ENCODE measurements at regions not wholly inside any gene's neighbourhood (a gene's known extent, or its start where the extent isn't known, plus 50 kb on each side); places are given as distances from the start of the nearest gene placed in this dataset.

- no peak for DNase-seq (ENCODE audit: insufficient read length, low spot score, missing footprints)
- Histone ChIP-seq H3K4me3 (ENCODE audit: insufficient read depth, low read length) (no peak overlapping the region), H3K36me3 (ENCODE audit: insufficient read depth, low read length) (no peaks in the 10 kb centered on the region), H3K27me3 (ENCODE audit: insufficient read depth, low read length) (no peaks in the 10 kb centered on the region), H4K20me1 (ENCODE audit: insufficient read depth, low read length) (no peaks in the 10 kb centered on the region), H3K9me3 (ENCODE audit: low read depth, low read length) (no peaks in the 10 kb centered on the region), H3K4me2 (ENCODE audit: insufficient read depth, low read length) (no peak overlapping the region), H3K79me2 (ENCODE audit: insufficient read depth, low read length) (no peaks in the 10 kb centered on the region), H3K4me1 (ENCODE audit: insufficient read depth, low read length) (no peaks in the 10 kb centered on the region), H2AFZ (ENCODE audit: low read length) (no peak overlapping the region), H3K27ac (ENCODE audit: low read depth, low read length) (no peak overlapping the region)
- TF ChIP-seq CTCF (IDR thresholded peaks at IDR 0.05; ENCODE audit: extremely low read depth, low read depth, low read length) = no peak
These were observed 112.8 kb downstream of the SAMD5 start for GRCh38 chr6:147621263-147621662.

GRCh38 chr6:147621961-147622360, 113.5 kb downstream of the SAMD5 start:
- DNase-seq (ENCODE audit: insufficient read length, low spot score, missing footprints) = no peak
- H3K4me1 ChIP-seq (ENCODE audit: insufficient read depth, low read length) = no peaks in the 10 kb centered on the region

GRCh38 chr6:147624946-147625515, 116.5 kb downstream of the SAMD5 start:
- TF ChIP-seq CTCF (IDR thresholded peaks at IDR 0.05; ENCODE audit: extremely low read depth, low read depth, low read length) = no peak
- Histone ChIP-seq H3K27me3 (ENCODE audit: insufficient read depth, low read length) (no peaks in the 10 kb centered on the region), H3K79me2 (ENCODE audit: insufficient read depth, low read length) (no peaks in the 10 kb centered on the region), H3K9me3 (ENCODE audit: low read depth, low read length) (no peaks in the 10 kb centered on the region), H2AFZ (ENCODE audit: low read length) (no peak overlapping the region), H3K4me1 (ENCODE audit: insufficient read depth, low read length) (no peaks in the 10 kb centered on the region), H3K36me3 (ENCODE audit: insufficient read depth, low read length) (no peaks in the 10 kb centered on the region), H3K4me3 (ENCODE audit: insufficient read depth, low read length) (no peak overlapping the region), H3K4me2 (ENCODE audit: insufficient read depth, low read length) (no peak overlapping the region), H4K20me1 (ENCODE audit: insufficient read depth, low read length) (no peaks in the 10 kb centered on the region), H3K27ac (ENCODE audit: low read depth, low read length) (no peak overlapping the region)
- DNase-seq (ENCODE audit: insufficient read length, low spot score, missing footprints) = no peak

More at GRCh38 chr6:147621961-147622360, 113.5 kb downstream of the SAMD5 start:
- TF ChIP-seq CTCF (IDR thresholded peaks at IDR 0.05; ENCODE audit: extremely low read depth, low read depth, low read length) = no peak
- Histone ChIP-seq H3K27me3 (ENCODE audit: insufficient read depth, low read length) (no peaks in the 10 kb centered on the region), H3K4me2 (ENCODE audit: insufficient read depth, low read length) (no peak overlapping the region), H3K27ac (ENCODE audit: low read depth, low read length) (no peak overlapping the region), H3K79me2 (ENCODE audit: insufficient read depth, low read length) (no peaks in the 10 kb centered on the region), H3K36me3 (ENCODE audit: insufficient read depth, low read length) (no peaks in the 10 kb centered on the region), H2AFZ (ENCODE audit: low read length) (no peak overlapping the region), H4K20me1 (ENCODE audit: insufficient read depth, low read length) (no peaks in the 10 kb centered on the region), H3K9me3 (ENCODE audit: low read depth, low read length) (no peaks in the 10 kb centered on the region), H3K4me3 (ENCODE audit: insufficient read depth, low read length) (no peak overlapping the region)

GRCh38 chr6:147625946-147626345, 117.5 kb downstream of the SAMD5 start:
- no peak for TF ChIP-seq CTCF (IDR thresholded peaks at IDR 0.05; ENCODE audit: extremely low read depth, low read depth, low read length)
- Histone ChIP-seq H2AFZ (ENCODE audit: low read length) (no peak overlapping the region), H3K27ac (ENCODE audit: low read depth, low read length) (no peak overlapping the region), H3K4me3 (ENCODE audit: insufficient read depth, low read length) (no peak overlapping the region), H3K4me1 (ENCODE audit: insufficient read depth, low read length) (no peaks in the 10 kb centered on the region), H3K36me3 (ENCODE audit: insufficient read depth, low read length) (no peaks in the 10 kb centered on the region), H3K4me2 (ENCODE audit: insufficient read depth, low read length) (no peak overlapping the region), H3K9me3 (ENCODE audit: low read depth, low read length) (no peaks in the 10 kb centered on the region), H3K79me2 (ENCODE audit: insufficient read depth, low read length) (no peaks in the 10 kb centered on the region), H3K27me3 (ENCODE audit: insufficient read depth, low read length) (no peaks in the 10 kb centered on the region), H4K20me1 (ENCODE audit: insufficient read depth, low read length) (no peaks in the 10 kb centered on the region)
- DNase-seq (ENCODE audit: insufficient read length, low spot score, missing footprints) = no peak

All from osteoblast (primary cell).